ENCODE measurements at regions not wholly inside any gene's neighbourhood (a gene's known extent, or its start where the extent isn't known, plus 50 kb on each side); places are given as distances from the start of the nearest gene placed in this dataset.
"Not testable (repeated sequence)": the region's sequence is repeated elsewhere in the genome, so short reads cannot be mapped to it uniquely, and the experiment has no call there.

DNA sequence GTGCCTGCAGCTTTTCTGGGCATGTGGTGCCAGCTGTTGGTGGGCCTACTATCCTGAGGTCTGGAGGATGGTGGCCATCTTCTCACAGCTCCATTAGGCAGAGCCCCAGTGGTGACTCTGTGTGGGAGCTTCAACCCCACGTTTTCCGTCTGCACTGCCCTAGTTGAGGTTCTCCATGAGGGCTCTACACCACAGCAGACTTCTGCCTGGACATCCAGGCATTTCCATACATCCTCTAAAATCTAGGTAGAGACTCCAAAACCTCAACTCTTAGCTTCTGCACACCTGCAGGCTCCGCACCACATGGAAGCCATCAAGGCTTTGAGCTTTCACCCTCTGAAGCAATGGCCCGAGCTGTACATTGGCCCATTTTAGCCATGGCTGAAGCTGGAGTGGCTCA lies 153.3 kb upstream of the PGRMC2 start:
- no peak for DNase-seq

DNA sequence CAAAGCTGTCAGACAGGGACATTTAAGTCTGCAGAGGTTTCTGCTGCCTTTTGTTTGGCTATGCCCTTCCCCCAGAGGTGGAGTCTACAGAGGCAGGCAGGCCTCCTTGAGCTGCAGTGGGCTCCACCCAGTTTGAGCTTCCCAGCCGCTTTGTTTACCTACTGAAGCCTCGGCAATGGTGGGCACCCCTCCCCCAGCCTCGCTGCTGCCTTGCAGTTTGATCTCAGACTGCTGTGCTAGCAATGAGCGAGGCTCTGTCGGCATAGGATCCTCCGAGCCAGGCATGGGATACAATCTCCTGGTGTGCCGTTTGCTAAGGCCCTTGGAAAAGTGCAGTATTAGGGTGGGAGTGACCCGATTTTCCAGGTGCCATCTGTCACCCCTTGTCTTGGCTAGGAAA lies 149.4 kb upstream of the PGRMC2 start:
- DNase-seq = not testable (repeated sequence)

DNA sequence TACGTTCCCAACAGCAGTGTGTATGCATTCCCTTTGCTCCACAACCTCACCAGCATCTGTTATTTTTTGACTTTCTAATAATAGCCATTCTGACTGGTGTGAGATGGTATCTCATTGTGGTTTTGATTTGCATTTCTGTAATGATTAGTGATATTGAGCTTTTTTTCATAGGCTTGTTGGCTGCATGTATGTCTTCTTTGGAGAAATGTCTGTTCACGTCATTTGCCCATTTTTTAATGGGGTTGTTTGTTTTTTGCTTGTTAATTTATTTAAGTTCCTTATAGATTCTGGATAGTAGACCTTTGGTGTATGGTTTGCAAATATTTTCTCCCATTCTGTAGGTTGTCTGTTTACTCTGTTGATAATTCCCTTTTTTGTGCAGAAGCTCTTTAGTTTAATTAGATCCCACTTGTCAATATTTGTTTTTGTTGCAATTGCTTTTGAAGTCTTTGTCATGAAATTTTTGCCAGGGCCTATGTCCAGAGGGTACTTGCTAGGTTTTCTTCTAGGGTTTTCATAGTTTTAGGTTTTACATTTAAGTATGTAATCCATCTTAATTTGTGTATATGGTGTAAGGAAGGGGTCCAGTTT lies 141.5 kb upstream of the PGRMC2 start:
- not testable (repeated sequence) for DNase-seq

- no peak for DNase-seq
Measured at GRCh38 chr4:128428397-128428796, 140.8 kb upstream of the PGRMC2 start.

GRCh38 chr4:128427832-128428366 lies 140.3 kb upstream of the PGRMC2 start:
- no peak for DNase-seq

DNA sequence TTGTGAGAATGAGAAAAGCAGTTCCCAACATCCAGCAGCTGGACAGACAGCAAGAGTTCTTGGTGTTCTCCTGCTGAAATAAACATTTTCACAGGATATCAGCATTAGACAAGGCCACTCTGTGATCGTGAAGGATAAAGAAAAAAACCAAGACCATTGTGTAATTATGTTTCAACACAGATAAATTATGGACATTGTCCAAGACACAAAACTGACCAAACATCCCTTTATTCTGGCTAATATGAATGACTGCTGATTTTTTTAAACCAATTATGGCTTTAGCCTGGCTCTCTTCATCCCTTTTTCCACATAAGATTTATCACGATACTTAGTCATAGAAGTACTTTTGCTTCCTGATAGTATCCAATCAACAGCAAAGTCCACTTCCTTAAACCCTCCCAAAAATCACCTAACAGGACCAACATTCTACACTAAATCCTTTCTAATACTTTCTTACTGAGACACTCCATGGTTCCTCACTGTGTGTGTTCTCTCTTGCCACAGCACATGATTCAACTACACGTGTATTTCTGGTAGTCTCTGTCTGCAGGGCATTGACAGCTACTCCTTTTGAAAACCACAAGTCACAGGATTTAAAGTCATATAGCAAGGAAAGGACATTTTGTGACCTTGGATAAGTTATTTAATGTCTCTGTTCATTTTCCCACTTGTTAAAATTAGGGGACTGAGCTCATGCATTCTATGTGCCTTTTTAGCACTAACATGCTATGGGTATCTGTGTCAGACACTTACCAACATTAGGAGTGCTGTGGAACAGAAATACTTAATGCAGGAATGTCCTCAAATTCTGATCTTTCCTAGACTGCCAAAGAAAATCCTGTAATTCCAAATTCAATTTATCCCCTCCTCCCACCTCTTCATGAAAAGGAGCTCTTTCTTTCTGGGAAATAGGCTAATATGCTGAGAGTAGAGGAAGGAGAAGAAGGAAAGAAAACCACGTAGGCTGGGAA lies 137.2 kb upstream of the PGRMC2 start:
- DNase-seq = no peak

DNA sequence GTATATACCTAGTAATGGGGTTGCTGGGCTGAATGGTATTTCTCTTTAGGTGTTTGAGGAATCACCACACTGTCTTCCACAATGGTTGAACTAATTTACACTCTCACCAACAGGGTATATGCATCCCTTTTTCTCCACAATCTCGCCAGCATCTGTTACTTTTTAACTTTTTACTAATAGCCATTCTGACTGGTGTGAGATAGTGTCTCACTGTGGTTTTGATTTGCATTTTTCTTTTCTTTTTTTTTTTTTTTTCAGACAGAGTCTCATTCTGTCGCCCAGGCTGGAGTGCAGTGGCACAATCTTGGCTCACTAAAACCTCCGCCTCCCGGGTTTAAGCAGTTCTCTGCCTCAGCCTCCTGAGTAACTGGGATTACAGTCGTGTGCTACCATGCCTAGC lies 134.7 kb upstream of the PGRMC2 start:
- DNase-seq = not testable (repeated sequence)

DNA sequence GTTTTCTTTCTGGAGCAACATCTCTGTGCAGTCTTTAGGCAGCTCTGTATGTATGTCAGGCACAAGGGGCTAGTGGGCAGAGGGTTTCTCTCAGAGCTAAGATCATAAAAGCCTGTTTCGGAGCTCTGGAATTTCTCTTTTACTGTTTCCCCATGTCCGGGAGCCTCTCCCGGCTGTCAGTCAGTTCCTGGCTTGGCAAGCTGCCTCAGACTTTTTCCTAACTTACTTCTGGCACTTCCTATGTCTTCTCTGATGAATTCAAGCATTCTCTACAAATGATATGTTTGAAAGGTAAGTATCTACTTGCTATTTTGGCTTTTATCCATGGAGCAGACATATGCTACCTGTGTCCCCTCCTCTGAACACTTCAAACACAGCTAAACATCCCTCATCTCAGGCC lies 129.3 kb upstream of the PGRMC2 start:
- no peak for DNase-seq

GRCh38 chr4:128410037-128410436 lies 122.4 kb upstream of the PGRMC2 start:
- DNase-seq = no peak

- no peak for DNase-seq
Measured at GRCh38 chr4:128403586-128403985, 116.0 kb upstream of the PGRMC2 start.

DNA sequence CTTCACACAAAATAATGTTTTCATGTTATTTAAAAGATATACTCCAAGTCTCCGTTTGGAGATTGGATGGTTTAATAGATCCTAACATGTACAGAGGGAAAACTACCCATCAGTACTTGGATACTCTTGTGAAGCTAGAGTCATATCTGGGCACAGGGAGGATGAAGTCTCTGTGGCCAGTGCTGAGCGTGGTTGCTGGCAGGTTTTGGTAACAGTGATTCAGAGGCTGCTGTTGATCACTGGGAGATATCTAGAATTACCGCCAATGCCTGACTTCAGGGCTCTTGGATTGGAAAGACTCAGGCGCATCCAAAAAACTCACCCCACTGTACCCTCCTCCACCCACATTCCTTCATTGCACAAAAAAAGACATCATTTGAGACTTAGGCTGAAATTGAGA lies 107.2 kb upstream of the PGRMC2 start:
- no peak for DNase-seq

DNA sequence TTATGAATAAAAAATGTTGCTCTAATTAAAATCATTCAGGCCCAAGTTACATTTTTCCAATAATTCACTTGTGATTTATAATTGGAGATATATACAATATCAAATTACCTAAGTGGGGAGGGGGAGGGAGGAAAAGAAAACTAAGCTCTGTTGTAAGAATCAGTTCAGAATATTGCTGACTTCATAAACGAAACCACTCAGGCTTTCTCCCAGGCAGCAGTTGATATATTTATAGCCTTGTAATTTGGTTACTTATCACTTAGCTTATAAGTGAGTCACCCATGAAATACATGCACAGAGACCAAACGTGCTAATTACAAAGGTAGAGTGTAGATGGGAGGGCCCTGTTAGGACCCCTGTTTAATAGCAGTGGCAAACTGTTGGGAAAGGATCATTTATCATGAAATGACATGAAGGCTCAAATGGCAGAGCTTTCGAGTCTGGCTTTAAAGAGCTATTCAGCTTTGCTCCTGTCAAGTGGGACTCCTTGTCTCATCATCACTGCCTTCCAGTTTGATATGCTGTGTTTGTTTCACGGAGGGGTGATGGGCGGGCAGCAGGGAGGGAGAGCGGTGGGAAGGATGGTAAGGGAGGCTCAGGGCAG lies 105.6 kb upstream of the PGRMC2 start:
- DNase-seq = no peak

GRCh38 chr4:128390475-128390996 lies 102.9 kb upstream of the PGRMC2 start:
- DNase-seq = no peak

DNA sequence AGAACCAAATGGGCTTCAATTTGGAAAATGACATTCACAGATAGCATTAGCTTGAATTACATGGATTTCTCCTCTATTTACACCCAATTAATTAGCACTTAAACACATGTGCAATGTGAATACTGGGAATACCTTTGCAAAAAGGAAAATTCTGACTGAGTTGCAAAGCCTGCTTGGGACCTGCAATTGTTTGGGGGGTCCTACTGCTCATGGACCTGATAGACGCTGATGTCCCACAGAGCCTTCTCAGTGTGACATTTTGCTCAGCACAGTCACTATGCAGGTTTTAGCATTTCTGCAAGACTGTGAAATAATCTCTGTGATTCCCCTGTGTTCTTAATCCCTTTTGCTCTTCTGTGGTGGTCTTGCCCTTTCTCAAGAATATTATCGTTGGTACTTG lies 101.2 kb upstream of the PGRMC2 start:
- DNase-seq = no peak

GRCh38 chr4:128388352-128388630 lies 100.7 kb upstream of the PGRMC2 start:
- no peak for DNase-seq

GRCh38 chr4:128387600-128388351 lies 100.2 kb upstream of the PGRMC2 start:
- no peak for DNase-seq

DNA sequence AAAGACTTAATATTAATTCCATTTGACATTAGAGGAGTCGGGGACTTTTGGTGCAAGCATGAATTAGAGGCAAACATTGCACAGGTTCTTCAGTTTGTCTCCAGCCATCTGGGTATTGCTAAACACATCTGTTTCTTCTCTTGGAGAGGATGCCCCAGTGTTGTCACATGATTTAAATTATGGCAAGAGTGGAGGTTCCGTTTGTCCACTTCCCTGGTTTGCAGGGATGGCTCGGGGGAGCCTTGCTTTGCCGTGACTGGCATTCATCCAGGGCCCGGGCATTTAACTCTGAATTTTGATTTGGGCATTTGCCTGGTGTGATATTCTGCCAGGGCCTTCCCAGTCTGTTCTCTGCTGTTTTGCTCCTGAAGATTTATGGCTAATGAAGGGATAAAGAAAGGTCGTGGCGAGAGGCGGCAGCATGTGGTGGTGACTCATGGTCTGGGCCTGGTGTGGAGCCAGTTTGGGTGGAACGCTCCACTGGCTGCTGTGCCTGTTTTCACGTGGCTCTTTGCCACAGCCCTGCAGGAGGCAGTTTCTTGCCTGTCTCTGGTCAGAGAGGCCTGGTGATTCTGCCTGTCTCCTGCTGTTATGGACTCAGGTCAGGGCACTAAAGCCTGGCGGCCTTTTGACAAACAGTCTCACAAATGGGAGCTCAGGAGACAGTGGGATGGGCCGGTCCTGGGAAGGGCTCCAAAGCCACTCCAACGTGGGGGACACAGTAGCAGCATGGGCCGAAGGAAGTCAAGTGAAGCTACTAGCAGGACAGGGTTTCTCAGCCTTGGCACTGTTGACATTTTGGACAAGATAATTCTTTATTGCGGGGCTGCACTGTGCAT lies 99.4 kb upstream of the PGRMC2 start:
- DNase-seq = no peak

DNA sequence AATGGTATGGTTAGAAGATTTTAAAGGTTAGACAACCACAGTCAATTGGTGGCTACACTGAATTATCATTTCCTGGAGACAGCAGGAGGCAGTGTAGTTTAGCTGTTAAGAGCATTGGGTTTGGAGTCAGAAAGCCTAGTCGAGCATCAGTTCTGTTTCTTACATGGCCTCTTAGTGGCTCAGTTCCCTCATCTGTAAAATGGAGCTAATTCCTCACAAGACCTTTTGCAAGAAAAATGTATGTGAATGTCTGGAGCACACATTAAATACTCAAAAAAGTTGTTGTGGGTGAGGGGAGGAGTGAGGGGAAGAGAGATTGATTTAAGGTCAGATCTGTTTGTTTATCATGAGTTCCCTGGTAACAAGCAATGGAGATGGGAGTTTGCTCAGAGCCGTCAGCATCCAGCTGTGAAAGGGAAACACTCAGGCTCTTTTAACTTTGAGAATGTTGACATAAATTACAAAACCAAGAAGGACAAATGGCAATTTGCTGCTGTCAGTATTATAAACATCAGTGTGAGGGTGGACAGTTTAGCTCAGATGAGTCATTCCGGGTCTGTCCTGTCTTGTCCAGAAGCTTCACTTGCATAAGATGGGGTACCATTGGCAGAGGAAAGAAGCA lies 98.2 kb upstream of the PGRMC2 start:
- DNase-seq = no peak

DNA sequence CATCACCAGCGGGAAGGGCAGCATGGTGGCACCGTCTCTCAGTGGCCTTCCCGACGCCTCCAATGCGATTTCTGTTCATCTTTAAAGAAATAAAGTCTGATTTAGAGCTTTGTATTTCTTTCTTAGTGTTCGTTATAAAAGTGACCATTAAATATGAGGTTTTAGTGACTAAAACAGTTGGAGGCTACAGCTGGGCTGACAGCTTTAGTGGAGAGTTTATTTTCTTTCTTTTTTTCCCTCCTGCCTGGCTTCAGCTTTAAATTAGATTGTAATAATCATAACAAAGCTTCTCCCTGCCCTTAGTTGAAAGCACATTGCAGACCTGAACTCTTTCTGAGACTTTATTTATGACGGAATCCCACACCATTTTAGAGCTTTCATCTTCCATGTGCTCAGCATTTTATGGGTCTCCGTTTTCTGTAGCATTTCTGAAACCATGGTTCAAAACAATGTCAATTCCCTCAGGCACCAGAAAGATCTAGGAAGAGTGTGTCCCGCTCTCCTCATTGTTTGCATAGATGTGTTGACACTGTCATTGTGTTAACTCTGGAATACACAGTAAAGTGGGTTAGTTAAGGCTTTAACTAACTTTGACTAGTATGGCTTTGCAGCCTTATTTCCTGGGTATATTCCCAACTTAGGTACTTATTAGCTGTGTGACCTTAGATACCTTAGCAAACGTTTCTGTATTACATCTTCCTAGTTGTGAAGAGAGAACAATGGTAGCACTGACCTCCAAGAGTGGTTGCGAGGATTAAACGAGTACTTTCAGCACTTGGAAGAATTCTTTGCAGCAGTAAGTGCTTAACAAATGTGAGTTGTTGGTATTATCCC lies 97.4 kb upstream of the PGRMC2 start:
- no peak for DNase-seq

- DNase-seq = no peak
Measured at GRCh38 chr4:128384091-128384520, 96.5 kb upstream of the PGRMC2 start.

All from T-helper 9 cell (primary cell).